Vagina (tissue), 2 donors: ENCODE measurements at regions not wholly inside any gene's neighbourhood (a gene's known extent, or its start where the extent isn't known, plus 50 kb on each side); places are given as distances from the start of the nearest gene placed in this dataset.
"Not testable (repeated sequence)": the region's sequence is repeated elsewhere in the genome, so short reads cannot be mapped to it uniquely, and the experiment has no call there.

ENCODE experiments used
- DNase-seq, 2 donors: peaks; one replicate each; pipeline ENCODE4 v3.0.0-alpha.2; 2017; ENCODE audit errors: extremely low spot score in 2 of 2
- H3K27ac ChIP-seq: fragments of 200-600 bp; sonication (generic); one replicate; pipeline ENCODE4 v1.5.1; 2019
- H3K27me3 ChIP-seq: fragments of 200-600 bp; sonication (generic); one replicate; pipeline ENCODE4 v1.5.1; 2019
- H3K36me3 ChIP-seq, 2 donors: fragments of 200-600 bp; sonication (generic); one replicate each; pipeline ENCODE4 v1.5.1; 2017 to 2019
- H3K4me1 ChIP-seq: fragments of 200-600 bp; sonication (generic); one replicate; pipeline ENCODE4 v1.5.1; 2019
- H3K4me3 ChIP-seq, 2 donors: fragments of 200-600 bp; sonication (generic); 1 replicate in 1 of 2; 2 replicates in 1 of 2; pipeline ENCODE4 v1.5.1; 2016 to 2019
- H3K9me3 ChIP-seq: fragments of 200-600 bp; sonication (generic); one replicate; pipeline ENCODE4 v1.5.1; 2019
- CTCF ChIP-seq, 3 experiments: fragments of 450-650 bp in 2 of 3; fragments of 200-600 bp in 1 of 3; sonication (generic) in 1 of 3; IDR thresholded peaks; one replicate each; pipeline ENCODE4 v1.5.1; 2017 to 2019; ENCODE audit warnings: antibody characterized with exemption in 3 of 3, mild to moderate bottlenecking in 2 of 3, moderate library complexity in 2 of 3
- POLR2A ChIP-seq, 2 donors: fragments of 450-650 bp; IDR thresholded peaks; one replicate each; pipeline ENCODE4 v1.6.1; 2017; ENCODE audit warnings: antibody characterized with exemption in 2 of 2, mild to moderate bottlenecking in 2 of 2, moderate library complexity in 2 of 2
- POLR2AphosphoS5 ChIP-seq, 2 donors: sonication (generic); formaldehyde crosslinking; IDR thresholded peaks; one replicate each; pipeline ENCODE4 v1.9.0; 2017; ENCODE audit warnings: antibody characterized with exemption in 2 of 2, mild to moderate bottlenecking in 2 of 2, low read depth in 1 of 2; ENCODE audit not compliant: insufficient read depth in 1 of 2
- intact Hi-C: fragments of 100-400 bp; cut with DNase I; formaldehyde crosslinking; loops from one replicate; pipeline ENCODE4 v1.15.1; 2023

GRCh38 chr5:167107684-167108083, 1183.8 kb upstream of the WWC1 start:
- TF ChIP-seq CTCF (IDR thresholded peaks at IDR 0.05) (no peak), POLR2AphosphoS5 (IDR thresholded peaks at IDR 0.05; ENCODE audit: insufficient read depth in 1 of 2, low read depth in 1 of 2) (no peak), POLR2A (IDR thresholded peaks at IDR 0.05) (no peak)
- Histone ChIP-seq H3K27ac (no peak overlapping the region), H3K36me3 (no peaks in the 10 kb centered on the region), H3K4me1 (no peaks in the 10 kb centered on the region), H3K9me3 (no peaks in the 10 kb centered on the region), H3K4me3 (no peak overlapping the region), H3K27me3 (no peaks in the 10 kb centered on the region)
- intact Hi-C loops, result no loop called here
- no peak for DNase-seq

GRCh38 chr5:167108266-167108665, 1183.2 kb upstream of the WWC1 start:
- intact Hi-C loops, H3K27ac ChIP-seq, DNase-seq, H3K4me3 ChIP-seq, H3K36me3 ChIP-seq, H3K27me3 ChIP-seq, H3K4me1 ChIP-seq, H3K9me3 ChIP-seq: not testable (repeated sequence)

GRCh38 chr5:167112556-167112955, 1178.9 kb upstream of the WWC1 start:
- TF ChIP-seq POLR2AphosphoS5 (IDR thresholded peaks at IDR 0.05; ENCODE audit: insufficient read depth in 1 of 2, low read depth in 1 of 2) (no peak), CTCF (IDR thresholded peaks at IDR 0.05) (no peak), POLR2A (IDR thresholded peaks at IDR 0.05) (no peak)
- H3K27me3 ChIP-seq, result no peaks in the 10 kb centered on the region
- DNase-seq, result no peak
- H3K4me1 ChIP-seq, result no peaks in the 10 kb centered on the region
- H3K9me3 ChIP-seq, result no peaks in the 10 kb centered on the region
- intact Hi-C loops, result no loop called here
- no peaks in the 10 kb centered on the region for H3K36me3 ChIP-seq
- no peak overlapping the region for H3K27ac ChIP-seq
- no peak overlapping the region for H3K4me3 ChIP-seq

GRCh38 chr5:167122267-167122666, 1169.2 kb upstream of the WWC1 start:
- Histone ChIP-seq H3K27me3 (no peaks in the 10 kb centered on the region), H3K9me3 (no peaks in the 10 kb centered on the region), H3K27ac (no peak overlapping the region), H3K4me1 (no peaks in the 10 kb centered on the region), H3K36me3 (no peaks in the 10 kb centered on the region), H3K4me3 (no peak overlapping the region)
- no peak for DNase-seq
- TF ChIP-seq CTCF (IDR thresholded peaks at IDR 0.05) (no peak), POLR2AphosphoS5 (IDR thresholded peaks at IDR 0.05; ENCODE audit: insufficient read depth in 1 of 2, low read depth in 1 of 2) (no peak), POLR2A (IDR thresholded peaks at IDR 0.05) (no peak)
- intact Hi-C loops, result no loop called here

DNA sequence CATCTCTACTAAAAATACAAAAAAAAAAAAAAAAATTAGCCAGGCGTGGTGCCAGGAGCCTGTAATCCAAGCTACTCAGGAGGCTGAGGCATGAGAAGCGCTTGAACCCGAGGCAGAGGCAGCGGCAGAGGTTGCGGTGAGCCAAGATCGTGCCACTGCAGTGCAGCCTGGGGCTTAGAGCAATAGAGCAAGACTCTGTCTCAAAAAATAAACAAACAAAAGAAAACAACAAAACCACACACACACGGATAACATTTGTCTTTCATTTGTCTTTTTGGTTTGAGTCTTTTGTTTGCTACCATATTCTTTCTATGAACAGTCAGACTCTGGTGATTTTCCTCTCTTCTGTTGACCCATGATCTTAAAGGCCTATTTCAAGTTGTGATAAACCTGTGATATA, 1168.3 kb upstream of the WWC1 start:
- H3K9me3 ChIP-seq, result no peaks in the 10 kb centered on the region
- no peaks in the 10 kb centered on the region for H3K27me3 ChIP-seq
- no peak for DNase-seq
- no peaks in the 10 kb centered on the region for H3K4me1 ChIP-seq
- H3K36me3 ChIP-seq, result no peaks in the 10 kb centered on the region
- H3K4me3 ChIP-seq, result no peak overlapping the region
- no peak overlapping the region for H3K27ac ChIP-seq
- intact Hi-C loops, result no loop called here
- TF ChIP-seq POLR2A (IDR thresholded peaks at IDR 0.05) (no peak), CTCF (IDR thresholded peaks at IDR 0.05) (no peak), POLR2AphosphoS5 (IDR thresholded peaks at IDR 0.05; ENCODE audit: insufficient read depth in 1 of 2, low read depth in 1 of 2) (no peak)

DNA sequence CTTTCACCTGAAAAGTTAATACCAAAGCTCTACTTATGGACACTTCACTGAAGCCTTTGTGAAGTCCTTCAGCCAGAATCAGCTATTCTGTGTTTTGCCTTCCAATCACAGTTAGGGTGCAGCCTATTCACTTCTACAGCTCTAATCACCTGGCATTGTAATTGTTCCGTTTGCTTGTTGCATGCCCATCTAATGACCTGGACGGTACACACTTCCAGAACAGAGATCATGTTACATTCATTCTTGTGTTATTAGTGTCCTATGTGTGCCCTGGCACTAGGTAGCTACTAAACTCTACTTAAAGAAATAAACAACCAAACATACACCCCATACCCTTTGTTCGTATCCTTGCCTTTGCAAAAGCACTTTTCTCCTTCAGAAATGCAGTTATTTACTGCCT, 1162.9 kb upstream of the WWC1 start:
- H3K4me1 ChIP-seq, result no peaks in the 10 kb centered on the region
- H3K9me3 ChIP-seq, result no peaks in the 10 kb centered on the region
- no peak overlapping the region for H3K4me3 ChIP-seq
- no peak for DNase-seq
- TF ChIP-seq CTCF (IDR thresholded peaks at IDR 0.05) (no peak), POLR2A (IDR thresholded peaks at IDR 0.05) (no peak), POLR2AphosphoS5 (IDR thresholded peaks at IDR 0.05; ENCODE audit: insufficient read depth in 1 of 2, low read depth in 1 of 2) (no peak)
- no peaks in the 10 kb centered on the region for H3K36me3 ChIP-seq
- no peak overlapping the region for H3K27ac ChIP-seq
- H3K27me3 ChIP-seq, result no peaks in the 10 kb centered on the region
- intact Hi-C loops, result no loop called here
